HG02759 (cell line): ENCODE measurements at regions not wholly inside any gene's neighbourhood (a gene's known extent, or its start where the extent isn't known, plus 50 kb on each side); places are given as distances from the start of the nearest gene placed in this dataset.
A peak's percentile ranks its signal among the peaks of the same experiment; 100 is the strongest.
"Not testable (repeated sequence)": the region's sequence is repeated elsewhere in the genome, so short reads cannot be mapped to it uniquely, and the experiment has no call there.

ENCODE experiments used
- ATAC-seq: cut with Tn5 transposase; IDR thresholded peaks from one replicate; pipeline ENCODE4 v1.9.1; 2021; ENCODE audit warnings: mild to moderate bottlenecking, moderate library complexity; ENCODE audit not compliant: unreplicated experiment

- ATAC-seq = not testable (repeated sequence)
These were observed 50.8 kb downstream of the PPIAL4G start for GRCh38 chr1:148432318-148432717.

- not testable (repeated sequence) for ATAC-seq
These were observed 53.2 kb downstream of the PPIAL4G start for GRCh38 chr1:148429856-148430255.

GRCh38 chr1:148426940-148427611 lies 56.0 kb downstream of the PPIAL4G start:
- ATAC-seq = not testable (repeated sequence)

GRCh38 chr1:148426385-148426784 lies 56.7 kb downstream of the PPIAL4G start:
- ATAC-seq = not testable (repeated sequence)

GRCh38 chr1:148424143-148425003 lies 58.7 kb downstream of the PPIAL4G start:
- ATAC-seq = not testable (repeated sequence)

GRCh38 chr1:148422921-148423320 lies 60.2 kb downstream of the PPIAL4G start:
- not testable (repeated sequence) for ATAC-seq

GRCh38 chr1:148417241-148417640 lies 65.9 kb downstream of the PPIAL4G start:
- ATAC-seq = not testable (repeated sequence)

GRCh38 chr1:148413385-148413784 lies 69.7 kb downstream of the PPIAL4G start:
- ATAC-seq = not testable (repeated sequence)

GRCh38 chr1:148404786-148405568 lies 78.1 kb downstream of the PPIAL4G start:
- ATAC-seq = not testable (repeated sequence)

GRCh38 chr1:148403925-148404324 lies 79.2 kb downstream of the PPIAL4G start:
- not testable (repeated sequence) for ATAC-seq

GRCh38 chr1:148403085-148403456 lies 80.0 kb downstream of the PPIAL4G start:
- not testable (repeated sequence) for ATAC-seq

- peak; percentile 94 for ATAC-seq
These were observed 80.7 kb downstream of the PPIAL4G start for GRCh38 chr1:148402152-148403084.

GRCh38 chr1:148397516-148397915 lies 85.6 kb downstream of the PPIAL4G start:
- ATAC-seq = not testable (repeated sequence)

GRCh38 chr1:148392505-148392904 lies 90.6 kb downstream of the PPIAL4G start:
- not testable (repeated sequence) for ATAC-seq

GRCh38 chr1:148391323-148391722 lies 91.8 kb downstream of the PPIAL4G start:
- not testable (repeated sequence) for ATAC-seq

- ATAC-seq = no peak
These were observed 94.1 kb downstream of the PPIAL4G start for GRCh38 chr1:148389027-148389339.

- peak; percentile 87 for ATAC-seq
These were observed 94.7 kb downstream of the PPIAL4G start for GRCh38 chr1:148388260-148389026.

- not testable (repeated sequence) for ATAC-seq
These were observed 95.2 kb downstream of the PPIAL4G start for GRCh38 chr1:148387949-148388259.

- ATAC-seq = not testable (repeated sequence)
These were observed 95.8 kb downstream of the PPIAL4G start for GRCh38 chr1:148387122-148387948.
